GM12864 (cell line): ENCODE measurements at regions not wholly inside any gene's neighbourhood (a gene's known extent, or its start where the extent isn't known, plus 50 kb on each side); places are given as distances from the start of the nearest gene placed in this dataset.

Experiments
- DNase-seq: peaks from one replicate; pipeline ENCODE4 v3.0.0-alpha.2; 2011; ENCODE audit warnings: low read depth
- H3K4me3 ChIP-seq: 2 replicates; pipeline ENCODE4 v1.5.1; 2011; ENCODE audit warnings: mild to moderate bottlenecking, low read depth, low read length, control low read depth
- CTCF ChIP-seq: IDR thresholded peaks from 2 replicates; pipeline ENCODE4 v1.5.1; 2011; ENCODE audit warnings: low read depth, mild to moderate bottlenecking, moderate library complexity, low read length, control low read depth, inconsistent platforms; ENCODE audit errors: missing control alignments

- DNase-seq: no peak
- TF ChIP-seq CTCF: no peak
- no peak overlapping the region for H3K4me3 ChIP-seq
Measured at GRCh38 chr9:73237140-73237539, 85.5 kb downstream of the ANXA1 start.

GRCh38 chr9:73239570-73240265, 88.1 kb downstream of the ANXA1 start:
- no peak overlapping the region for H3K4me3 ChIP-seq
- TF ChIP-seq CTCF: no peak
- no peak for DNase-seq

GRCh38 chr9:73243078-73243477, 91.4 kb downstream of the ANXA1 start:
- H3K4me3 ChIP-seq: no peak overlapping the region
- TF ChIP-seq CTCF: no peak
- DNase-seq: no peak

GRCh38 chr9:73259086-73259696, 107.5 kb downstream of the ANXA1 start:
- no peak for TF ChIP-seq CTCF
- no peak for DNase-seq
- no peak overlapping the region for H3K4me3 ChIP-seq

- no peak for DNase-seq
- no peak for TF ChIP-seq CTCF
- no peak overlapping the region for H3K4me3 ChIP-seq
Measured at GRCh38 chr9:73260506-73260905, 108.8 kb downstream of the ANXA1 start.

- no peak for TF ChIP-seq CTCF
- no peak for DNase-seq
- H3K4me3 ChIP-seq: no peak overlapping the region
Measured at GRCh38 chr9:73264631-73265030, 113.0 kb downstream of the ANXA1 start.

GRCh38 chr9:73265876-73266275, 114.2 kb downstream of the ANXA1 start:
- TF ChIP-seq CTCF: no peak
- no peak overlapping the region for H3K4me3 ChIP-seq
- DNase-seq: no peak
